Stimulated activated CD8-positive, alpha-beta memory T cell treated with anti-CD3 and anti-CD28 coated beads, Interleukin-7, amount 100 ng/mL, for 48 hours (primary cell): ENCODE measurements at regions not wholly inside any gene's neighbourhood (a gene's known extent, or its start where the extent isn't known, plus 50 kb on each side); places are given as distances from the start of the nearest gene placed in this dataset.
"Not testable (repeated sequence)": the region's sequence is repeated elsewhere in the genome, so short reads cannot be mapped to it uniquely, and the experiment has no call there.

ENCODE experiments used
- DNase-seq, 2 donors: peaks; one replicate each; pipeline ENCODE4 v3.0.0-alpha.2; 2020; ENCODE audit warnings: low read depth in 1 of 2; ENCODE audit errors: extremely low read depth in 1 of 2

- DNase-seq = no peak
These were observed 123.5 kb upstream of the PKN2 start for GRCh38 chr1:88560621-88561020.

- DNase-seq = no peak
These were observed 121.1 kb upstream of the PKN2 start for GRCh38 chr1:88562991-88563390.

GRCh38 chr1:88566615-88567387 lies 117.3 kb upstream of the PKN2 start:
- no peak for DNase-seq

DNA sequence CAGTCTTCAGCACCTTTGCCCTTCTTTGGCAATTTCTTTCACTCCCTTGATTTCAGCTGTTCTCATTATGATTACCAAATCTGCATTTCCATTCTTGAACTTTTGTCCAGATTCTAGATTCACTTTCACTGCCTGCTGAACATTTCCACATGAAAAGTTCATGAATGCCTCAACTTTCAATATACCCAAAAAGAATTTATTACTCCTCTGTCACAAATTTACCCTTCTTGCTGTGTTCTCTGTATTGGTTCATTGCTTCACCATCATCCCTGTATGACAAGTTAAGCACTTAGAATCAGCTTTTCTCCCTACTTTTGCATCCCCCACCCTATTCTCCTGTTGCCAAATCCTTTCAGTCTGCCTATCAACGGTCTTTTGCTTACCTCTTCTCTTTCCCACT lies 112.6 kb upstream of the PKN2 start:
- no peak for DNase-seq

DNA sequence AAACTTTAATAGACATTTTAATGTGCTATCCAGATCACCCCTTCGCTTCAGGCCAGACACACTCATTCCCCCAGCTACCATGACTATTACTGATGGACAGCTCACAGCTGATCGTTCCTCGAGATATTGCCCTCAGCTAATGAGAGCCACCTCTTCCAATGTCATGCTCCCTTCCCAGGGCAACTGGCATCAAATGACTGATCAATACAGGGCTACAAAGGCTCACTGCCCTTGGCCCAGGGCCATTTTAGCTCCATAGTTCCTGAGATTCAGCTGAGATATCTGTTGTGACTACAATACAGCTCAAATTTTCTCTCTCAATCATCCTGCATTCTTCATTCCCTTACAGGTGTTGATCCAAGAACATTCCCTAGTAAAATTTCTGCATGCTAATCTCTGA lies 104.5 kb upstream of the PKN2 start:
- no peak for DNase-seq

GRCh38 chr1:88581703-88582102 lies 102.4 kb upstream of the PKN2 start:
- no peak for DNase-seq

DNA sequence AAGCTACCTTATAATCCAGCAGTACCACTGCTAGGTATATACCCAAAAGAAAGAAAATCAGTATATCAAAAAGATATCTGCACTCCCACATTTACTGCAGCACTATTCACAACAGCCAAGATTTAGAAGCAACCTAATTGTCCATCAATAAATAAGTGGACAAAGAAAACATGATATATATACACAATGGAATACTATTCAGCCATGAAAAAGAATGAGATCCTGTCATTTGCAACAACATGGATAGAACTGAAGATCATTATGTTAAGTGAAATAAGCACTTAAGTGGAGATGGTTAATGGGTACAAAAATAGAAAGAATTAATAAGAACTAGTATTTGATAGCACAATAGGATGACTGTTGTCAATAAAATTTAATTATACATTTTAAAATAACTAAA lies 90.7 kb upstream of the PKN2 start:
- no peak for DNase-seq

DNA sequence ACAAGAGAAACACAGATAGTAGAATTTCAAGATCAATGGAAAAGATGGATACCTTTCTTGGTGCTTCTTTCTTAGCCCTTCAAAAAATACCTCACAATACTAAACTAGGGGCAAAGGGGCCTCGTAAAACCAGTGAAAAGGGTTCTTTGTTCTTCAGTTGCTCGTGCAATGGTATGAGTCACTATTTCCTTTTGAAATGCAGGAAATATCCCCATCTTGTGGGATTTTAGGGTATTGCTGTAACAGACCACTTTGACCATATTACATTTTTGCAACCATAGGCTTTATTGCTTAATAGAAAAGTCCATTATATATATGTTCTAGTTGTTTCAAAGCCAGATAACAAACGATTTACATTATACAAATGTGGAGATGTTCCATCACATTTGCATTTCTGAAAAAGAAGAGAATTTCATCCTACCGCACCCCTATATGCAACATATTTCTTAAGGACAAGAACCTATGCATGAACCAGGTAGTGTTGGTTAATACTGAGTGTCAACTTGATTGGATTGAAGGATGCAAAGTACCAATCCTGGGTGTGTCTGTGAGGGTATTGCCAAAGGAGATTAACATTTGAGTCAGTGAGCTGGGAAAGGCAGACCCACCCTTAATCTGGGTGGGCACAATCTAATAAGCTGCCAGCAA lies 88.6 kb upstream of the PKN2 start:
- DNase-seq = no peak

DNA sequence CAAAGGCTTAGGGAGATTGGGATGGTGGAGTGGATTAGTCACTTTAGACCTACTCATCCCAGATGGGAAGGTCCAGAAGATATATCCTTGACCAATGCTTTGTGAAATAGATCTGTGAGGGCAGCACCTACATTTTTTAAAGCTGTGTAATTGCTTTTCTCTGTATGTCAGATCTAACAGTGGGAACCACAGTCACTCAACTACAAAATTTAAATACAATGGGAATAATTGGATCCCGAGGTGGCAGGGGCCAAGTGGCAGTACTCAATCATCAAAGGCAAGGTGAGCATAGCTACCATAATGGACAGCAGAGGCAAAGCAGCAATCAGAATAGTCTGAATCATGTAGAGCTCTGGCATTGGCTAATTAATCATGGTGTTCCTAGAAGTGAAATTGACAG lies 86.1 kb upstream of the PKN2 start:
- not testable (repeated sequence) for DNase-seq

GRCh38 chr1:88608139-88608943 lies 75.7 kb upstream of the PKN2 start:
- no peak for DNase-seq

DNA sequence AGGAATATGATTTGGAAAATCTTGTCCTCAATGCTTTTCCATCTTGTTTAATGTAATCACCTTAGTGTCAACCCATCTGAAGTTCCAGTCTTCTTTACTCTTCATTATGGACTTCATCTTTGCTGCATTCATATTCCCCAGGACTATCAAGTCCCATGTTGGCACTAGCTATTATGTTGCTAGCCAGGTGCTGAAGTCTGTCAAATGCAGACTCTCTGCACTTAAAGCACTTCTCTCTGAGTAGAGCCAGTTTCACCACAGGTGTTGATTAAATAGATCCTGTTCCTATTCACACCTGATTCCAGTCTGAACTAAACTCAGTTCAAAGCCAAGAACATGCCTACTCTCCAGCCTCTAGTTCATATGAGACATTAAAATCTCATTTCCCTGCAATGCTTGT lies 75.0 kb upstream of the PKN2 start:
- no peak for DNase-seq

GRCh38 chr1:88610687-88611086 lies 73.4 kb upstream of the PKN2 start:
- DNase-seq = no peak

- DNase-seq = no peak
These were observed 71.8 kb upstream of the PKN2 start for GRCh38 chr1:88612292-88612691.

GRCh38 chr1:88612773-88613172 lies 71.3 kb upstream of the PKN2 start:
- DNase-seq = no peak

DNA sequence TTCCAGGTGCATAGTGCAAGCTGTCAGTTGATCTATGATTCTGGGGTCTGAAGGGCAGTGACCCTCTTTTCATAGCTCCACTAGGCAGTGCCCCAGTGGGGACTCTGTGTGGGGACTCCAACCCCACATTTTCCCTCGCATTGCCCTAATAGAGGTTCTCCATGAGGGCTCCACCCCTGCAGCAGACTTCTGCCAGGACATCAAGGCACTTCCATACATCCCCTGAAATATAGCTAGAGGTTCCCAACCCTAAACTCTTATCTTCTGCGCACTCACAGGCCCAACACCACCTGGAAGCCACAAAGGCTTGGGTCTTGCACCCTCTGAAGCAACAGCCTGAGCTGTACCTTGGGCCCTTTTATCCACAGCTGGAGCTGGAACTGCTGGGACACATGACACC lies 65.7 kb upstream of the PKN2 start:
- no peak for DNase-seq

DNA sequence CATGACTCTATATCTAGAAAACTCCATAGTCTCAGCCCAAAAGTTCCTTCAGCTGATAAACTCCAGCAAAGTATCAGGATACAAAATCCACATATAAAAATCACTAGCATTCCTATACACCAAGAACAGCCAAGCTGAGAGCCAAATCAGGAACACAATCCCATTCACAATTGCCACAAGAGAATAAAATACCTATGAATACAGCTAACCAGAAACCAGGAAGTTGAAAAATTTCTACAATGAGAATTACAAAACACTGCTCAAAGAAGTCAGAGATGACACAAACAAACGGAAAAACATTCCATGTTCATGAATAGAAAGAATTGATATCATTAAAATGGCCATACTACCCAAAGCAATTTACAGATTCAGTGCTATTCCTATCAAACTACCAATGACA lies 61.0 kb upstream of the PKN2 start:
- DNase-seq = not testable (repeated sequence)
